ENCODE measurements at regions not wholly inside any gene's neighbourhood (a gene's known extent, or its start where the extent isn't known, plus 50 kb on each side); places are given as distances from the start of the nearest gene placed in this dataset.

DNA sequence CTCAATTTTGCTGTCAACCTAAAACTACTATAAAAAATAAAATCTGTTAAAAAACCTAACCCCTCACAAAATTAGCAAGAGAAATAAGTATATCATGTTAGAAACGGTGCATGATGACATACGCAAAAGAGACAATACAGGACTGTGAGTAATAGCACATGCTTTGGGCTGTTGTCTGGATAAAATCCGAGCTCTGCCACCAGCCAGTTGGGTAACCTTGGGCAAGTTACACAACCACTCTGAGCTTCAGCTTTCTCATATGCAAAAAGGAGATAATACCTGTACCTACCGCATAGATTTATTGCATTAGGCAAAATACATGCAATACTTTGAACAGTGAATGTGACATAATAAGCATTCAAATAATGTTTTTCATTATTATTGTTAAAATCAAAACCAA is 481.7 kb downstream of the TLE1 start:
- no peaks in the 10 kb centered on the region for H3K27me3 ChIP-seq (ENCODE audit: control insufficient read depth in 1 of 2, insufficient read depth in 2 of 2, low read length in 2 of 2)
- H3K4me1 Mint-ChIP-seq (ENCODE audit: low read depth), result no peaks in the 10 kb centered on the region
- peaks cover 5% of the 10 kb centered on the region for H3K9me3 Mint-ChIP-seq
- TF ChIP-seq, protein P1, sequence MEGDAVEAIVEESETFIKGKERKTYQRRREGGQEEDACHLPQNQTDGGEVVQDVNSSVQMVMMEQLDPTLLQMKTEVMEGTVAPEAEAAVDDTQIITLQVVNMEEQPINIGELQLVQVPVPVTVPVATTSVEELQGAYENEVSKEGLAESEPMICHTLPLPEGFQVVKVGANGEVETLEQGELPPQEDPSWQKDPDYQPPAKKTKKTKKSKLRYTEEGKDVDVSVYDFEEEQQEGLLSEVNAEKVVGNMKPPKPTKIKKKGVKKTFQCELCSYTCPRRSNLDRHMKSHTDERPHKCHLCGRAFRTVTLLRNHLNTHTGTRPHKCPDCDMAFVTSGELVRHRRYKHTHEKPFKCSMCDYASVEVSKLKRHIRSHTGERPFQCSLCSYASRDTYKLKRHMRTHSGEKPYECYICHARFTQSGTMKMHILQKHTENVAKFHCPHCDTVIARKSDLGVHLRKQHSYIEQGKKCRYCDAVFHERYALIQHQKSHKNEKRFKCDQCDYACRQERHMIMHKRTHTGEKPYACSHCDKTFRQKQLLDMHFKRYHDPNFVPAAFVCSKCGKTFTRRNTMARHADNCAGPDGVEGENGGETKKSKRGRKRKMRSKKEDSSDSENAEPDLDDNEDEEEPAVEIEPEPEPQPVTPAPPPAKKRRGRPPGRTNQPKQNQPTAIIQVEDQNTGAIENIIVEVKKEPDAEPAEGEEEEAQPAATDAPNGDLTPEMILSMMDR (IDR thresholded peaks at IDR 0.05), result no peak
- no peak overlapping the region for H3K4me3 ChIP-seq (ENCODE audit: low read length)
- H3K9me3 ChIP-seq (ENCODE audit: control insufficient read depth in 1 of 2, insufficient read depth in 1 of 2, low read length in 2 of 2), result peaks cover 0 to 4% of the 10 kb centered on the region in 2 experiments
- no peak for ATAC-seq (ENCODE audit: poor library complexity)
- no peaks in the 10 kb centered on the region for H3K36me3 ChIP-seq (ENCODE audit: insufficient read depth, low read length)
- no peaks in the 10 kb centered on the region for H3K36me3 Mint-ChIP-seq (ENCODE audit: low read depth)
- intact Hi-C loops (cut with DNase I, micrococcal nuclease), result no loop called here
- H3K27me3 Mint-ChIP-seq, result no peaks in the 10 kb centered on the region
- H3K27ac ChIP-seq (ENCODE audit: low read depth in 1 of 2, low read length in 2 of 2), result no peak overlapping the region
- no peak for DNase-seq
- no peak overlapping the region for H3K4me3 Mint-ChIP-seq
- POLR2A ChIA-PET, result no interaction called here
- no peaks in the 10 kb centered on the region for H3K4me1 ChIP-seq (ENCODE audit: insufficient read depth, low read length)
- H3K27ac Mint-ChIP-seq, result no peak overlapping the region
- CTCF ChIA-PET, result no interaction called here

DNA sequence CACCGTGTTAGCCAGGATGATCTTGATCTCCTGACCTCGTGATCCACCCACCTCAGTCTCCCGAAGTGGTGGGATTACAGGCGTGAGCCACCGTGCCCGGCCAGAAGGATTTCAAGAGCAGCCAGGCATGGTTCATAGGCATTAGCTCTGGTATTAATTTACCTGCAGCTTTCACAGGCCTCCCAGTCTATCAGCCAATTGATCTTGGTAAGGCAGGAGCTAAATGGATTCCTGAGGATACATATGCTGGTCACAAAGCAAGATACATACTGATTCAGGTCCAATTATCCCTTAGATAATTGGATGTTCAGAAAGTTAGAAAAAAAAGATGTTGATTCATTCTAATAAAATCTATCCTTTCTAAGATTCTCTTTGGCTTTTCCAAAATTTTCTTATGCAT is 487.1 kb downstream of the TLE1 start:
- H3K9me3 Mint-ChIP-seq, result peaks cover 3% of the 10 kb centered on the region
- no peaks in the 10 kb centered on the region for H3K36me3 ChIP-seq (ENCODE audit: insufficient read depth, low read length)
- H3K4me3 Mint-ChIP-seq, result no peak overlapping the region
- ChIA-PET POLR2A (no interaction called here), CTCF (no interaction called here)
- H3K9me3 ChIP-seq (ENCODE audit: control insufficient read depth in 1 of 2, insufficient read depth in 1 of 2, low read length in 2 of 2), result peaks cover 0 to 4% of the 10 kb centered on the region in 2 experiments
- no peak for DNase-seq
- intact Hi-C loops (cut with DNase I, micrococcal nuclease), result no loop called here
- H3K27ac ChIP-seq (ENCODE audit: low read depth in 1 of 2, low read length in 2 of 2), result no peak overlapping the region
- TF ChIP-seq, protein P1 (IDR thresholded peaks at IDR 0.05), result no peak
- H3K4me1 Mint-ChIP-seq (ENCODE audit: low read depth), result no peaks in the 10 kb centered on the region
- no peak overlapping the region for H3K4me3 ChIP-seq (ENCODE audit: low read length)
- H3K4me1 ChIP-seq (ENCODE audit: insufficient read depth, low read length), result no peaks in the 10 kb centered on the region
- no peaks in the 10 kb centered on the region for H3K36me3 Mint-ChIP-seq (ENCODE audit: low read depth)
- no peak for ATAC-seq (ENCODE audit: poor library complexity)
- no peaks in the 10 kb centered on the region for H3K27me3 Mint-ChIP-seq
- no peaks in the 10 kb centered on the region for H3K27me3 ChIP-seq (ENCODE audit: control insufficient read depth in 1 of 2, insufficient read depth in 2 of 2, low read length in 2 of 2)
- no peak overlapping the region for H3K27ac Mint-ChIP-seq

DNA sequence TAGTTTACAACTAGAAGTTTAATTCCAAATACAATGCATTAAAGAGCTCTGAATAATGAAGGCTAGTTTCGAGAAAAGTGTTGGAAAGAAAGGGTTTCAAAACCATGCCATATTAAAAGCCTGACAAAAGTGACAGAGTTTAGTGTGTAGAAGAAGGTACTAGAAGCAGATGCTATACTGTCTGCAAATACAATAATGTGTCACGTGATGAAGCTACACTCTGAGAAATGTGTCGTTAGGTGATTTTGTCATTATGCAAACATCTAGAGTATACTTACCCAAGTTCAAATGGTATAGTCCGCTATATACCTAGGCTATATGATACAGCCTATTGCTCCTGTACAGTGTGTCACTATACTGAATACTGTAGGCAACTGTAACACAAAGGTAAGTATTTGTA is 494.1 kb downstream of the TLE1 start:
- Histone ChIP-seq H3K27me3 (ENCODE audit: control insufficient read depth in 1 of 2, insufficient read depth in 2 of 2, low read length in 2 of 2) (no peaks in the 10 kb centered on the region), H3K27ac (ENCODE audit: low read depth in 1 of 2, low read length in 2 of 2) (no peak overlapping the region), H3K4me3 (ENCODE audit: low read length) (no peak overlapping the region), H3K9me3 (ENCODE audit: control insufficient read depth in 1 of 2, insufficient read depth in 1 of 2, low read length in 2 of 2) (no peaks in the 10 kb centered on the region), H3K36me3 (ENCODE audit: insufficient read depth, low read length) (no peaks in the 10 kb centered on the region), H3K4me1 (ENCODE audit: insufficient read depth, low read length) (no peaks in the 10 kb centered on the region)
- H3K27ac Mint-ChIP-seq, result no peak overlapping the region
- H3K4me3 Mint-ChIP-seq, result no peak overlapping the region
- CTCF ChIA-PET, result no interaction called here
- H3K9me3 Mint-ChIP-seq, result peaks cover 5% of the 10 kb centered on the region
- H3K36me3 Mint-ChIP-seq (ENCODE audit: low read depth), result no peaks in the 10 kb centered on the region
- POLR2A ChIA-PET, result no interaction called here
- TF ChIP-seq, protein P1 (IDR thresholded peaks at IDR 0.05), result no peak
- no peaks in the 10 kb centered on the region for H3K27me3 Mint-ChIP-seq
- intact Hi-C loops (cut with DNase I, micrococcal nuclease), result no loop called here
- DNase-seq, result no peak
- no peaks in the 10 kb centered on the region for H3K4me1 Mint-ChIP-seq (ENCODE audit: low read depth)
- no peak for ATAC-seq (ENCODE audit: poor library complexity)

All from CD4-positive, alpha-beta T cell (primary cell).